ENCODE measurements at regions not wholly inside any gene's neighbourhood (a gene's known extent, or its start where the extent isn't known, plus 50 kb on each side); places are given as distances from the start of the nearest gene placed in this dataset.

DNA sequence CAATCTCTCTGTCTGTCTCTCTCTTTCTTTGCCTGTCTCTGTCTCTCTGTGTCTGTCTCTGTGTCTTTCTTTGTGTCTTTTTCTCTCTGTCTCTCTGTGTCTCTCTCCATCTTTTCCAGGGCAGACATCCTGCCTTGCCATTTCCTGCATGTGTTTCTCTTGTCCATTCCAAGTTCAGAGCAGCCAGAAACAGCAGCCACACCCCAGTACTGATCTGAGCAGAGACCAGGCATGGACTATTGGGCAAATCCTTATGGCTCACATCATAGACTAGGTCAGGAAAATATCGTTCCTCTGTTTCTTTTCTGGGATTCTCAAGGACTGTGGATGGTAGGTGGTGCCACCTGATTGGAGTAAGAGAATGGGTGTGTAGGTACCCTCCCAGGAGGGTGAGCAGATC is 95.8 kb downstream of the RAMP3 start:
- TF ChIP-seq, protein P1, sequence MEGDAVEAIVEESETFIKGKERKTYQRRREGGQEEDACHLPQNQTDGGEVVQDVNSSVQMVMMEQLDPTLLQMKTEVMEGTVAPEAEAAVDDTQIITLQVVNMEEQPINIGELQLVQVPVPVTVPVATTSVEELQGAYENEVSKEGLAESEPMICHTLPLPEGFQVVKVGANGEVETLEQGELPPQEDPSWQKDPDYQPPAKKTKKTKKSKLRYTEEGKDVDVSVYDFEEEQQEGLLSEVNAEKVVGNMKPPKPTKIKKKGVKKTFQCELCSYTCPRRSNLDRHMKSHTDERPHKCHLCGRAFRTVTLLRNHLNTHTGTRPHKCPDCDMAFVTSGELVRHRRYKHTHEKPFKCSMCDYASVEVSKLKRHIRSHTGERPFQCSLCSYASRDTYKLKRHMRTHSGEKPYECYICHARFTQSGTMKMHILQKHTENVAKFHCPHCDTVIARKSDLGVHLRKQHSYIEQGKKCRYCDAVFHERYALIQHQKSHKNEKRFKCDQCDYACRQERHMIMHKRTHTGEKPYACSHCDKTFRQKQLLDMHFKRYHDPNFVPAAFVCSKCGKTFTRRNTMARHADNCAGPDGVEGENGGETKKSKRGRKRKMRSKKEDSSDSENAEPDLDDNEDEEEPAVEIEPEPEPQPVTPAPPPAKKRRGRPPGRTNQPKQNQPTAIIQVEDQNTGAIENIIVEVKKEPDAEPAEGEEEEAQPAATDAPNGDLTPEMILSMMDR (IDR thresholded peaks at IDR 0.05; ENCODE audit: low read depth, low read length) = no peak
- DNase-seq (ENCODE audit: low read depth in 2 of 2) = no peak

DNA sequence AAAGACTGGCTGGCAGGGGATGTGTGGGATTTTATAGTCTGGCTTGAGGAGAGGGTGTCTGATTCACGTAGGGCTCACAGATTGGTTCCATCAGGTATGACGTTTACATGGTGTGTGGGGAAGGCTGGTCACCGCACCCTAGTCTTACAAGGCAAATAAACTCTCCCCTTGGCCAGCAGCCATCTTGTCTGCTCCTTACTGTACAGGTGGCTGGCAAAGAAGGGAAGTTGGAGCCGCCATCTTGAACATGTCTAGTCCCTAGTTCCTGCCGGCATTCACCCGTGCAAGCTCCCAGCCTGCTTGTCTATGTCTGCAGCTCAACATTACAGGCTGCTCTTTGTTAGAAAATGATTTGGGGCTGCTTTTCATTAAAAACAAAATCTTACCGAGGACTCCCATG is 97.6 kb downstream of the RAMP3 start:
- TF ChIP-seq, protein P1 (IDR thresholded peaks at IDR 0.05; ENCODE audit: low read depth, low read length) = no peak
- DNase-seq (ENCODE audit: low read depth in 2 of 2) = no peak
- H3K4me3 ChIP-seq (replicated peaks in 1 of 2; ENCODE audit: low read depth in 2 of 2, low read length in 2 of 2) = no peak overlapping the region

More for the DNA sequence above, 95.8 kb downstream of the RAMP3 start:
- H3K4me3 ChIP-seq (replicated peaks in 1 of 2; ENCODE audit: low read depth in 2 of 2, low read length in 2 of 2) = no peak overlapping the region

DNA sequence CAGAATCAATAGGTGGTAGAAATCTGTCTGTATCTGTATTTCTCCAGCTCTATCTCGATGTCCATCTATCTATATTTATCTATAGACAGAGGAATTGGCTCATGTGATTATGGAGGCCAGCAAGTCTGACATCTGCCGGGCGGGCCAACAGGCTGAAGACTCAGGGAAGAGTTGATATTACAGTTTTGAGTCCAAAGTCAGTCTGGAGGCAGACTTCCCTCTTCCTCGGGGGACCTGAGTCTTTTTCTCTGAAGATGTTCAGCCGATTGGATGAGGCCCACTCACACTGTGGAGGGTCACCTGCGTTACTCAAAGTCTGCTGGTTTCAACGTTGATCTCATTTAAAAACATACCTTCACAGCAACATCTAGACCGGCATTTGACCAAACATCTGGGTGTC is 98.7 kb downstream of the RAMP3 start:
- no peak overlapping the region for H3K4me3 ChIP-seq (replicated peaks in 1 of 2; ENCODE audit: low read depth in 2 of 2, low read length in 2 of 2)
- DNase-seq (ENCODE audit: low read depth in 2 of 2) = no peak
- TF ChIP-seq, protein P1 (IDR thresholded peaks at IDR 0.05; ENCODE audit: low read depth, low read length) = no peak

DNA sequence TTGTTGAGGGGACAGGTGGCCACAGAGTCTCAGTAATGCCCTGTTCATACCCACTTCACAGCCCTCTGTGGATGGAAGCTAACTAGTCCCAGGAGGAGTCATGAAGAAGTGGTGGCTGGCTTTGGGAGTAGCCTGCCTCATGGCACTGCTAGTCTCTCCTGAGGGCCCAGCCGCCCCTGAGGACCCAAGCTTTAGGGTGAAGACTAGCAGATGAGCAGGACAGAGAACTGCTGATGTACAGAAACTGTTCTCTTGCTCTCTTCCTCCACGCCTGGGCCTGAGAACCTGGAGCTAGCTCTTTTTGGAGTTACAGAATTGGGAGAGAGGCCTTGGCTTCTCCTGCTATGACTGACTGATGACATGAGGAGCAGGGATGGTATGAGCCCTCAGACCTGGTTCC is 99.2 kb downstream of the RAMP3 start:
- DNase-seq (ENCODE audit: low read depth in 2 of 2) = no peak
- H3K4me3 ChIP-seq (replicated peaks in 1 of 2; ENCODE audit: low read depth in 2 of 2, low read length in 2 of 2) = no peak overlapping the region
- TF ChIP-seq, protein P1 (IDR thresholded peaks at IDR 0.05; ENCODE audit: low read depth, low read length) = no peak

DNA sequence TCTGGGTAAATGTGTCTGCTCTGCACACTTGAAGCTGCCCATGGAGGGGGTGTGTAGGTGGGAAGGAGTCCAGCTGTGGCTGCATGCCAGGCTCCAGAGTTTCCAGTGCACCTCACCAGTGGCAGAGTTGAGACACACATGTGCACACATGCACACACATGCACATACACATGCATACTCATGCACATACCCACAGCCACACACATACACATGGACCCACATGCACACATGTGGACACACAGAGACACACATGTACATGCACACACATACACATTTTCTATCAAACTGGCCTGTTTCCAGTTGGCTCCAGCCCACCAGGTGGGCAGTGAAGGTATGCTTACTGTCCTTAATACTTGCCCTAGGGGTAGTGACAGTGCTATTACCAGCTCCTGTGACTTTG is 99.7 kb downstream of the RAMP3 start:
- TF ChIP-seq, protein P1 (IDR thresholded peaks at IDR 0.05; ENCODE audit: low read depth, low read length) = no peak

DNA sequence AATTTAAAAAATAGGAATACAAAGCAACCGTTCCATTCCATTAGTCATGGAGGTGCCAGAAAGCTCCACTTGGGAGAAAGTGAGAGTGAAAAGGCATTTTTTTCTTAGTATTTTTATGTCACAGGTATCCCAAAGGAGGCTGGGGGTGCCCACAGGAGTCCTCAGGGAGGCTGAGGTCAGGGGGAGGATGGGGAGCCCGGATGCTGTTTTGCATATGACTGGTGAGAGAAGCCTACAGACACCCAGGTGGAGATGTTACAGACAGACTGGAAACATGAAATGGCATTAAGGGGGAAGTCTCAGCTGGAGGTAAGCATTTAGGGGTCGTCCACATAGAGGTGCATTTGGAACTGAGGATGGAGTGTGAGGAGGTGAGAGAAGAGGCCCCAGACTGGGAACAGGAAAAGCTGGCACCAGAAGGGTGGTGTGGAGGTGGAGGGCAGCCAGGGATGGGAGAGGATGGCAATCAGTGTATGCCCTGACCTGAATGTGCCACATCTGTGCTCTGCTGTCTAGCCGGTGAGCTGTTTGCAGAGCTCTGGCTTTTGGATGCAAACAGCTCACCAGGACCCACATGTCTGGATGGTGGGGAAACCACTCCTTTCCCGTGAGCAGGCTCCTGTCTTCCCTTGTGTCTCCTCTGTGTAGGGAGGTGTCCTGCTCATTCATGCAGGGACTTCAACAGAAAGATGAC is 101.1 kb downstream of the RAMP3 start:
- TF ChIP-seq, protein P1 (IDR thresholded peaks at IDR 0.05; ENCODE audit: low read depth, low read length) = no peak
- DNase-seq (ENCODE audit: low read depth in 2 of 2) = no peak
- H3K4me3 ChIP-seq (replicated peaks in 1 of 2; ENCODE audit: low read depth in 2 of 2, low read length in 2 of 2) = no peak overlapping the region

More for the DNA sequence above, 99.7 kb downstream of the RAMP3 start:
- no peak for DNase-seq (ENCODE audit: low read depth in 2 of 2)
- no peak overlapping the region for H3K4me3 ChIP-seq (replicated peaks in 1 of 2; ENCODE audit: low read depth in 2 of 2, low read length in 2 of 2)

DNA sequence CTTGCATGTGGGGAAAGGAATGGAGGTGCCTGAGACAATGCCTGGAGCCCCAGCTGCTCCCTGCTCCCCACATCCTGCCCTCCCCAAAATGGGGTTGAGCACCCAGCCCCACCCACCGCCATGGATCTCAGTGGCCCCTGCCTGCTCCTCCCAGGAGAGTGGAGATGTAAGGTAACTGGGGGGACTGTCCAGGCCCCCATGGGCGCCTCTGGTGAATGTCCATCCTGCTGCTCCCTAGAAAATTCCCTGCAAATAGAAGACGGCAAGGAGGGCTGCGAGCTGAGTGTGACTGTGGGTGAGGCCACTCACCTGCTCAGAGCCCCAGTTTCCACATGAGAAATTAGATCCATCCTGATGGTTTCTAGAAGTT is 101.6 kb downstream of the RAMP3 start:
- H3K4me3 ChIP-seq (replicated peaks in 1 of 2; ENCODE audit: low read depth in 2 of 2, low read length in 2 of 2) = no peak overlapping the region
- TF ChIP-seq, protein P1 (IDR thresholded peaks at IDR 0.05; ENCODE audit: low read depth, low read length) = no peak
- DNase-seq (ENCODE audit: low read depth in 2 of 2) = no peak
